Naive thymus-derived CD4-positive, alpha-beta T cell (primary cell): ENCODE measurements at regions not wholly inside any gene's neighbourhood (a gene's known extent, or its start where the extent isn't known, plus 50 kb on each side); places are given as distances from the start of the nearest gene placed in this dataset.

Source experiments
- ATAC-seq: fragments of 150-1000 bp; cut with Tn5 transposase; 2 replicates; pipeline ENCODE4 v1.10.0; 2021; ENCODE audit warnings: mild to moderate bottlenecking, moderate library complexity
- CTCF ChIA-PET: fragments of 350-600 bp; sonication (Branson Sonifier 250); formaldehyde crosslinking; loops from one replicate; lab custom pipeline; 2021; ENCODE audit warnings: antibody characterized with exemption; lab: Charles Lee
- POLR2A ChIA-PET: fragments of 350-600 bp; sonication (Branson Sonifier 250); formaldehyde crosslinking; loops from one replicate; lab custom pipeline; 2021; ENCODE audit warnings: antibody characterized with exemption, inconsistent platforms; lab: Charles Lee
- DNase-seq, 9 donors: peaks; one replicate each; pipeline versions ENCODE4 v3.0.0 to v3.0.0-alpha.2; 2020 to 2022; ENCODE audit warnings: mixed read lengths in 1 of 9
- H3K27ac ChIP-seq: one replicate; pipeline ENCODE4 v1.7.0; 2013; ENCODE audit warnings: mild to moderate bottlenecking, low read depth, low read length, moderate library complexity
- H3K27me3 ChIP-seq, 2 donors: one replicate each; pipeline ENCODE4 v1.7.0; 2013; ENCODE audit warnings: low read length in 2 of 2, mild to moderate bottlenecking in 2 of 2, moderate library complexity in 2 of 2; ENCODE audit not compliant: control insufficient read depth in 2 of 2, insufficient read depth in 2 of 2
- H3K36me3 ChIP-seq, 3 experiments: 1 replicate in 2 of 3; 2 replicates in 1 of 3; pipeline ENCODE4 v1.7.0; 2013; ENCODE audit warnings: low read length in 3 of 3, mild to moderate bottlenecking in 3 of 3, moderate library complexity in 1 of 3; ENCODE audit not compliant: insufficient read depth in 3 of 3, control insufficient read depth in 2 of 3
- H3K4me1 ChIP-seq, 2 donors: one replicate each; pipeline ENCODE4 v1.7.0; 2013; ENCODE audit warnings: low read length in 2 of 2, mild to moderate bottlenecking in 2 of 2, moderate library complexity in 1 of 2; ENCODE audit not compliant: control insufficient read depth in 2 of 2, insufficient read depth in 2 of 2
- H3K4me3 ChIP-seq: 2 replicates; pipeline ENCODE4 v1.7.0; 2013; ENCODE audit warnings: mild to moderate bottlenecking, low read length
- H3K9me3 ChIP-seq, 3 experiments: 1 replicate in 2 of 3; 2 replicates in 1 of 3; pipeline ENCODE4 v1.7.0; 2013; ENCODE audit warnings: low read length in 3 of 3; ENCODE audit not compliant: control insufficient read depth in 2 of 3
- H3K27ac Mint-ChIP-seq, 9 donors: one replicate each; pipeline ENCODE4 v1.8.0; 2020 to 2022; ENCODE audit warnings: mixed read lengths in 9 of 9, mild to moderate bottlenecking in 8 of 9, moderate library complexity in 5 of 9, inconsistent platforms in 2 of 9
- H3K27me3 Mint-ChIP-seq, 5 donors: one replicate each; pipeline ENCODE4 v1.8.0; 2021 to 2022; ENCODE audit warnings: mixed read lengths in 5 of 5, mild to moderate bottlenecking in 1 of 5
- H3K36me3 Mint-ChIP-seq, 5 donors: one replicate each; pipeline ENCODE4 v1.8.0; 2020 to 2022; ENCODE audit warnings: mixed read lengths in 5 of 5, mild to moderate bottlenecking in 3 of 5, inconsistent platforms in 1 of 5
- H3K4me1 Mint-ChIP-seq, 7 donors: one replicate each; pipeline ENCODE4 v1.8.0; 2020 to 2022; ENCODE audit warnings: mixed read lengths in 7 of 7, mild to moderate bottlenecking in 3 of 7, inconsistent platforms in 1 of 7
- H3K4me3 Mint-ChIP-seq, 10 donors: one replicate each; pipeline ENCODE4 v1.8.0; 2020 to 2022; ENCODE audit warnings: mild to moderate bottlenecking in 10 of 10, mixed read lengths in 10 of 10, moderate library complexity in 6 of 10, inconsistent platforms in 2 of 10
- H3K9me3 Mint-ChIP-seq, 11 donors: one replicate each; pipeline ENCODE4 v1.8.0; 2020 to 2022; ENCODE audit warnings: mixed read lengths in 11 of 11, mild to moderate bottlenecking in 4 of 11, inconsistent platforms in 1 of 11, moderate library complexity in 1 of 11
- intact Hi-C, 2 donors: fragments of 100-400 bp; cut with micrococcal nuclease; formaldehyde crosslinking; loops; one replicate each; pipeline ENCODE4 v1.15.1; 2023

- no peaks in the 10 kb centered on the region for H3K9me3 ChIP-seq
- no peak overlapping the region for H3K27ac Mint-ChIP-seq
- intact Hi-C loops = no loop called here
- no peaks in the 10 kb centered on the region for H3K36me3 ChIP-seq
- H3K27ac ChIP-seq = no peak overlapping the region
- no peak for DNase-seq
- peaks cover 0 to 9% (median 0%) of the 10 kb centered on the region in 5 donors for H3K27me3 Mint-ChIP-seq
- no peak overlapping the region for H3K4me3 Mint-ChIP-seq
- H3K4me3 ChIP-seq = no peak overlapping the region
- H3K27me3 ChIP-seq = no peaks in the 10 kb centered on the region
- CTCF ChIA-PET = interaction anchor here (0.6 kb wide), 1 partner anchor 9 kb away, joined by 4 read pairs; no protein-coding TSS in a partner anchor
- H3K4me1 Mint-ChIP-seq = no peaks in the 10 kb centered on the region
- no peaks in the 10 kb centered on the region for H3K4me1 ChIP-seq
- H3K36me3 Mint-ChIP-seq = no peaks in the 10 kb centered on the region
- ATAC-seq = no peak
- peaks cover 0 to 7% (median 0%) of the 10 kb centered on the region in 11 donors for H3K9me3 Mint-ChIP-seq
- POLR2A ChIA-PET = no interaction called here
Observed at GRCh38 chr2:167548396-167548795, 660.1 kb downstream of the XIRP2 start.

- POLR2A ChIA-PET = no interaction called here
- Mint-ChIP-seq H3K9me3 (peaks cover 0 to 6% (median 0%) of the 10 kb centered on the region in 11 donors), H3K27ac (no peak overlapping the region), H3K36me3 (no peaks in the 10 kb centered on the region), H3K27me3 (peaks cover 0 to 4% (median 0%) of the 10 kb centered on the region in 5 donors), H3K4me1 (no peaks in the 10 kb centered on the region), H3K4me3 (no peak overlapping the region)
- no peak overlapping the region for H3K4me3 ChIP-seq
- H3K9me3 ChIP-seq = no peaks in the 10 kb centered on the region
- H3K27ac ChIP-seq = no peak overlapping the region
- H3K4me1 ChIP-seq = no peaks in the 10 kb centered on the region
- CTCF ChIA-PET = no interaction called here
- intact Hi-C loops = no loop called here
- ATAC-seq (no peak), DNase-seq (no peak)
- H3K36me3 ChIP-seq = no peaks in the 10 kb centered on the region
- H3K27me3 ChIP-seq = no peaks in the 10 kb centered on the region
Observed at GRCh38 chr2:167544602-167545001, 656.3 kb downstream of the XIRP2 start.

GRCh38 chr2:167543721-167544120 lies 655.4 kb downstream of the XIRP2 start:
- peaks cover 0 to 4% (median 0%) of the 10 kb centered on the region in 5 donors for H3K27me3 Mint-ChIP-seq
- intact Hi-C loops = no loop called here
- no peak overlapping the region for H3K4me3 Mint-ChIP-seq
- H3K4me3 ChIP-seq = no peak overlapping the region
- H3K36me3 ChIP-seq = no peaks in the 10 kb centered on the region
- POLR2A ChIA-PET = no interaction called here
- no peaks in the 10 kb centered on the region for H3K4me1 ChIP-seq
- H3K36me3 Mint-ChIP-seq = no peaks in the 10 kb centered on the region
- H3K9me3 Mint-ChIP-seq = peaks cover 0 to 3% (median 0%) of the 10 kb centered on the region in 11 donors
- CTCF ChIA-PET = no interaction called here
- DNase-seq = no peak
- no peak overlapping the region for H3K27ac Mint-ChIP-seq
- no peaks in the 10 kb centered on the region for H3K4me1 Mint-ChIP-seq
- no peak overlapping the region for H3K27ac ChIP-seq
- no peaks in the 10 kb centered on the region for H3K27me3 ChIP-seq
- H3K9me3 ChIP-seq = no peaks in the 10 kb centered on the region
- ATAC-seq = no peak

- intact Hi-C loops = no loop called here
- POLR2A ChIA-PET = no interaction called here
- no peaks in the 10 kb centered on the region for H3K4me1 Mint-ChIP-seq
- H3K27me3 Mint-ChIP-seq = peaks cover 0 to 10% (median 0%) of the 10 kb centered on the region in 5 donors
- Histone ChIP-seq H3K9me3 (no peaks in the 10 kb centered on the region), H3K4me3 (no peak overlapping the region), H3K36me3 (no peaks in the 10 kb centered on the region), H3K4me1 (no peaks in the 10 kb centered on the region), H3K27me3 (no peaks in the 10 kb centered on the region), H3K27ac (no peak overlapping the region)
- no peak for ATAC-seq
- no peaks in the 10 kb centered on the region for H3K36me3 Mint-ChIP-seq
- H3K4me3 Mint-ChIP-seq = no peak overlapping the region
- peaks cover 0 to 7% (median 0%) of the 10 kb centered on the region in 11 donors for H3K9me3 Mint-ChIP-seq
- CTCF ChIA-PET = no interaction called here
- no peak for DNase-seq
- no peak overlapping the region for H3K27ac Mint-ChIP-seq
Observed at GRCh38 chr2:167537743-167538142, 649.5 kb downstream of the XIRP2 start.

- Histone ChIP-seq H3K27me3 (no peaks in the 10 kb centered on the region), H3K4me3 (no peak overlapping the region), H3K9me3 (no peaks in the 10 kb centered on the region), H3K4me1 (no peaks in the 10 kb centered on the region), H3K36me3 (no peaks in the 10 kb centered on the region), H3K27ac (no peak overlapping the region)
- ATAC-seq = no peak
- Mint-ChIP-seq H3K9me3 (peaks cover 0 to 7% (median 0%) of the 10 kb centered on the region in 11 donors), H3K27ac (no peak overlapping the region), H3K36me3 (no peaks in the 10 kb centered on the region), H3K27me3 (peaks cover 0 to 10% (median 0%) of the 10 kb centered on the region in 5 donors), H3K4me3 (no peak overlapping the region), H3K4me1 (no peaks in the 10 kb centered on the region)
- intact Hi-C loops = no loop called here
- ChIA-PET POLR2A (no interaction called here), CTCF (no interaction called here)
- DNase-seq = no peak
Observed at GRCh38 chr2:167534443-167534842, 646.2 kb downstream of the XIRP2 start.

GRCh38 chr2:167524786-167525185 lies 636.5 kb downstream of the XIRP2 start:
- H3K4me1 ChIP-seq = no peaks in the 10 kb centered on the region
- no peaks in the 10 kb centered on the region for H3K27me3 ChIP-seq
- no peak overlapping the region for H3K4me3 Mint-ChIP-seq
- POLR2A ChIA-PET = no interaction called here
- DNase-seq (no peak), ATAC-seq (no peak)
- H3K4me1 Mint-ChIP-seq = no peaks in the 10 kb centered on the region
- CTCF ChIA-PET = no interaction called here
- no peaks in the 10 kb centered on the region for H3K27me3 Mint-ChIP-seq
- no peaks in the 10 kb centered on the region for H3K9me3 ChIP-seq
- intact Hi-C loops = no loop called here
- H3K36me3 Mint-ChIP-seq = no peaks in the 10 kb centered on the region
- no peak overlapping the region for H3K27ac Mint-ChIP-seq
- no peaks in the 10 kb centered on the region for H3K36me3 ChIP-seq
- no peak overlapping the region for H3K4me3 ChIP-seq
- no peak overlapping the region for H3K27ac ChIP-seq
- peaks cover 0 to 7% (median 0%) of the 10 kb centered on the region in 11 donors for H3K9me3 Mint-ChIP-seq

- ChIA-PET CTCF (no interaction called here), POLR2A (no interaction called here)
- no peaks in the 10 kb centered on the region for H3K27me3 ChIP-seq
- no peak for ATAC-seq
- H3K4me3 ChIP-seq = no peak overlapping the region
- Mint-ChIP-seq H3K27me3 (no peaks in the 10 kb centered on the region), H3K4me1 (no peaks in the 10 kb centered on the region), H3K4me3 (no peak overlapping the region), H3K27ac (no peak overlapping the region), H3K9me3 (peaks cover 0 to 4% (median 0%) of the 10 kb centered on the region in 11 donors), H3K36me3 (no peaks in the 10 kb centered on the region)
- no peaks in the 10 kb centered on the region for H3K9me3 ChIP-seq
- no peaks in the 10 kb centered on the region for H3K36me3 ChIP-seq
- DNase-seq = no peak
- no peaks in the 10 kb centered on the region for H3K4me1 ChIP-seq
- H3K27ac ChIP-seq = no peak overlapping the region
- intact Hi-C loops = no loop called here
Observed at GRCh38 chr2:167510071-167510759, 621.9 kb downstream of the XIRP2 start.
